Hepatocyte (in vitro differentiated cells): ENCODE measurements at regions not wholly inside any gene's neighbourhood (a gene's known extent, or its start where the extent isn't known, plus 50 kb on each side); places are given as distances from the start of the nearest gene placed in this dataset.

Experiments used
- DNase-seq: peaks from one replicate; pipeline ENCODE4 v3.0.0-alpha.2; 2016; ENCODE audit warnings: low spot score
- H2AFZ ChIP-seq: fragments of 200-600 bp; sonication (generic); 2 replicates; pipeline ENCODE4 v1.6.0; 2016; ENCODE audit warnings: antibody characterized with exemption, mild to moderate bottlenecking
- H3K27ac ChIP-seq: fragments of 200-600 bp; sonication (generic); 2 replicates; pipeline ENCODE4 v1.5.1; 2016; ENCODE audit warnings: mild to moderate bottlenecking
- H3K27me3 ChIP-seq: fragments of 200-600 bp; sonication (generic); 2 replicates; pipeline ENCODE4 v1.6.1; 2016
- H3K36me3 ChIP-seq: fragments of 200-600 bp; sonication (generic); replicated peaks from 2 replicates; pipeline ENCODE4 v1.5.1; 2016; ENCODE audit warnings: low read depth; ENCODE audit not compliant: insufficient read depth
- H3K4me1 ChIP-seq: fragments of 200-600 bp; sonication (generic); 2 replicates; pipeline ENCODE4 v1.5.1; 2016; ENCODE audit warnings: mild to moderate bottlenecking, moderate library complexity; ENCODE audit not compliant: insufficient read depth
- H3K4me2 ChIP-seq: fragments of 200-600 bp; sonication (generic); 2 replicates; pipeline ENCODE4 v1.6.0; 2016
- H3K4me3 ChIP-seq: fragments of 200-600 bp; sonication (generic); 2 replicates; pipeline ENCODE4 v1.5.1; 2016; ENCODE audit warnings: mild to moderate bottlenecking
- H3K79me2 ChIP-seq: fragments of 200-600 bp; sonication (generic); 2 replicates; pipeline ENCODE4 v1.6.0; 2017; ENCODE audit warnings: mild to moderate bottlenecking
- H3K9me2 ChIP-seq: fragments of 200-600 bp; sonication (generic); replicated peaks from 2 replicates; pipeline ENCODE4 v1.6.0; 2017; ENCODE audit warnings: mild to moderate bottlenecking; ENCODE audit not compliant: insufficient read depth
- H3K9me3 ChIP-seq: fragments of 200-600 bp; sonication (generic); 2 replicates; pipeline ENCODE4 v1.5.1; 2016; ENCODE audit warnings: low read depth, mild to moderate bottlenecking
- H4K20me1 ChIP-seq: fragments of 200-600 bp; sonication (generic); 2 replicates; pipeline ENCODE4 v1.6.0; 2016; ENCODE audit warnings: mild to moderate bottlenecking; ENCODE audit not compliant: insufficient read depth, poor library complexity, severe bottlenecking
- CTCF ChIP-seq: fragments of 200-600 bp; sonication (generic); IDR thresholded peaks from 2 replicates; pipeline ENCODE4 v1.5.1; 2016; ENCODE audit warnings: antibody characterized with exemption, mild to moderate bottlenecking; ENCODE audit not compliant: poor library complexity
- EZH2 ChIP-seq: fragments of 200-600 bp; sonication (generic); IDR thresholded peaks from 2 replicates; pipeline ENCODE4 v1.6.1; 2016; ENCODE audit warnings: antibody characterized with exemption, mild to moderate bottlenecking, borderline replicate concordance
- EZH2phosphoT487 ChIP-seq: fragments of 200-600 bp; sonication (generic); IDR thresholded peaks from one replicate; pipeline ENCODE4 v1.6.1; 2018; ENCODE audit warnings: antibody characterized with exemption, mild to moderate bottlenecking, low read depth, moderate library complexity; ENCODE audit not compliant: unreplicated experiment, severe bottlenecking
- WGBS: methylation state at CpG from one replicate; pipeline ENCODE4 v1.1.6; 2016; ENCODE audit warnings: low lambda C conversion rate; ENCODE audit errors: missing lambda C conversion rate; 5-methylcytosine and 5-hydroxymethylcytosine counted together

- no peak overlapping the region for H3K27ac ChIP-seq
- no peaks in the 10 kb centered on the region for H3K9me2 ChIP-seq
- no peak for DNase-seq
- H4K20me1 ChIP-seq = no peaks in the 10 kb centered on the region
- H3K9me3 ChIP-seq = no peaks in the 10 kb centered on the region
- H2AFZ ChIP-seq = no peak overlapping the region
- no peak overlapping the region for H3K4me3 ChIP-seq
- H3K4me1 ChIP-seq = no peaks in the 10 kb centered on the region
- TF ChIP-seq EZH2 = no peak
- TF ChIP-seq CTCF = no peak
- TF ChIP-seq EZH2phosphoT487 = no peak
- no peaks in the 10 kb centered on the region for H3K27me3 ChIP-seq
- WGBS = 85% methylated on average over 4 of the region's 4 CpGs
- H3K4me2 ChIP-seq = no peak overlapping the region
- no peaks in the 10 kb centered on the region for H3K36me3 ChIP-seq
- no peaks in the 10 kb centered on the region for H3K79me2 ChIP-seq
These were observed 178.3 kb downstream of the CYB561 start for GRCh38 chr17:63267846-63268245.

- Histone ChIP-seq H2AFZ (no peak overlapping the region), H3K27ac (no peak overlapping the region), H3K4me1 (no peaks in the 10 kb centered on the region), H3K36me3 (no peaks in the 10 kb centered on the region), H3K9me2 (no peaks in the 10 kb centered on the region), H3K27me3 (no peaks in the 10 kb centered on the region), H4K20me1 (no peaks in the 10 kb centered on the region), H3K79me2 (no peaks in the 10 kb centered on the region), H3K4me3 (no peak overlapping the region), H3K9me3 (no peaks in the 10 kb centered on the region), H3K4me2 (no peak overlapping the region)
- TF ChIP-seq CTCF (no peak), EZH2 (no peak), EZH2phosphoT487 (no peak)
- WGBS = 90% methylated on average over 3 of the region's 3 CpGs
- DNase-seq = no peak
These were observed 177.3 kb downstream of the CYB561 start for GRCh38 chr17:63268827-63269226.

- no peaks in the 10 kb centered on the region for H3K36me3 ChIP-seq
- H3K9me2 ChIP-seq = no peaks in the 10 kb centered on the region
- no peak overlapping the region for H3K4me3 ChIP-seq
- H3K79me2 ChIP-seq = no peaks in the 10 kb centered on the region
- no peaks in the 10 kb centered on the region for H4K20me1 ChIP-seq
- H3K4me2 ChIP-seq = no peak overlapping the region
- no peaks in the 10 kb centered on the region for H3K4me1 ChIP-seq
- no peaks in the 10 kb centered on the region for H3K27me3 ChIP-seq
- 94% methylated on average over 3 of the region's 3 CpGs for WGBS
- DNase-seq = no peak
- H3K9me3 ChIP-seq = no peaks in the 10 kb centered on the region
- H3K27ac ChIP-seq = no peak overlapping the region
- H2AFZ ChIP-seq = no peak overlapping the region
- TF ChIP-seq EZH2phosphoT487 = no peak
- no peak for TF ChIP-seq EZH2
- TF ChIP-seq CTCF = no peak
These were observed 175.5 kb downstream of the CYB561 start for GRCh38 chr17:63270610-63271009.

GRCh38 chr17:63274146-63274545 is 172.0 kb downstream of the CYB561 start:
- no peaks in the 10 kb centered on the region for H3K4me1 ChIP-seq
- H3K79me2 ChIP-seq = no peaks in the 10 kb centered on the region
- no peak overlapping the region for H3K27ac ChIP-seq
- H4K20me1 ChIP-seq = no peaks in the 10 kb centered on the region
- WGBS = 92% methylated on average over 3 of the region's 3 CpGs
- no peaks in the 10 kb centered on the region for H3K9me3 ChIP-seq
- no peaks in the 10 kb centered on the region for H3K36me3 ChIP-seq
- no peak for DNase-seq
- TF ChIP-seq EZH2phosphoT487 (no peak), CTCF (no peak), EZH2 (no peak)
- no peak overlapping the region for H3K4me2 ChIP-seq
- H3K4me3 ChIP-seq = no peak overlapping the region
- no peaks in the 10 kb centered on the region for H3K27me3 ChIP-seq
- H2AFZ ChIP-seq = no peak overlapping the region
- no peaks in the 10 kb centered on the region for H3K9me2 ChIP-seq
